ENCODE measurements at regions not wholly inside any gene's neighbourhood (a gene's known extent, or its start where the extent isn't known, plus 50 kb on each side); places are given as distances from the start of the nearest gene placed in this dataset.

DNA sequence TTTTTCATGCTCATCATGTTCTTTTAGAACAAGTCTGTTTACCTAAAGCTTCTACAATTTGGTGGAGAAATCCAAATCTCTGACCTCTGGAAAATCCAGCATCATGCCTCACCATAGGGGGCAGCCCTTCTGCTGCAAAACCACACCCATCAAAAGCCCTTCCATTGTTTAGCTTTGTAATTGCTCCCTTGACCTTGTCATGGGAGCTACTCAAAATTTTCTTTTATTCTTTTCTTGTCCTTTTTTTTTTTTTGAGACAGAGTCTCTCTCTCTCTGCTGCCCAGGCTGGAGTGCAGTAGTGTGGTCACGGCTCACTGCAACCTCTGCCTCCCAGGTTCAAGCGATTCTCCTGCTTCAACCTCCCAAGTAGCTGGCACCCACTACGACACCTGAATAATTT lies 234.4 kb downstream of the NEBL start:
- Histone ChIP-seq H3K4me1 (replicated peaks in 1 of 4; ENCODE audit: control insufficient read depth in 3 of 4, insufficient read depth in 4 of 4, low read length in 3 of 4) (peaks cover 0 to 3% (median 0%) of the 10 kb centered on the region in 4 experiments; a peak in 1 of 7 replicates), H3K4me2 (ENCODE audit: insufficient read depth in 1 of 2, low read depth in 2 of 2, low read length in 2 of 2) (no peak overlapping the region), H3K18ac (ENCODE audit: extremely low read depth, low read length) (no peak overlapping the region), H3K23ac (ENCODE audit: insufficient read length) (no peak overlapping the region), H3K23me2 (ENCODE audit: low read depth, low read length) (no peaks in the 10 kb centered on the region; the same call in 1 of the 2 replicates), H3K79me1 (ENCODE audit: low read depth, low read length) (no peaks in the 10 kb centered on the region), H3K27me3 (replicated peaks in 1 of 4; ENCODE audit: control insufficient read depth in 3 of 4, extremely low read depth in 1 of 4, insufficient read depth in 3 of 4, low read length in 3 of 4) (no peaks in the 10 kb centered on the region), H3K56ac (replicated peaks; ENCODE audit: insufficient read length, low read depth, low read length) (no peak overlapping the region), H2AFZ (ENCODE audit: low read length) (no peak overlapping the region), H3K9me3 (ENCODE audit: insufficient read depth in 2 of 2, low read depth in 1 of 2, low read length in 1 of 2) (peaks cover 2 to 3% of the 10 kb centered on the region in 2 experiments; a peak in 1 of 4 replicates), H4K8ac (ENCODE audit: extremely low read depth, insufficient read depth, low read length) (no peak overlapping the region), H2AK5ac (ENCODE audit: low read depth, low read length) (no peak overlapping the region), H2BK12ac (ENCODE audit: low read depth, low read length) (no peak overlapping the region), H3K27ac (ENCODE audit: low read depth, low read length) (no peak overlapping the region), H4K20me1 (replicated peaks in 1 of 2; ENCODE audit: control insufficient read depth in 1 of 2, insufficient read depth in 2 of 2, low read length in 2 of 2) (no peaks in the 10 kb centered on the region), H2BK120ac (replicated peaks; ENCODE audit: low read depth, low read length) (no peak overlapping the region), H2BK5ac (ENCODE audit: low read depth, low read length) (no peak overlapping the region), H4K5ac (ENCODE audit: insufficient read length, low read depth, low read length) (no peak overlapping the region), H3K9ac (replicated peaks in 1 of 4; ENCODE audit: extremely low read depth in 1 of 4, low read depth in 3 of 4, low read length in 3 of 4) (no peak overlapping the region), H3K4me3 (ENCODE audit: extremely low read depth in 1 of 4, insufficient read depth in 2 of 4, low read depth in 3 of 4, low read length in 4 of 4) (no peak overlapping the region), H3K14ac (ENCODE audit: insufficient read length) (no peak overlapping the region), H3K4ac (replicated peaks; ENCODE audit: insufficient read length, low read depth, low read length) (no peak overlapping the region), H2BK15ac (ENCODE audit: low read length) (no peak overlapping the region), H2BK20ac (ENCODE audit: low read length) (no peak overlapping the region), H3K79me2 (ENCODE audit: control insufficient read depth in 1 of 2, insufficient read depth in 2 of 2, low read length in 2 of 2) (no peaks in the 10 kb centered on the region), H3K36me3 (ENCODE audit: control insufficient read depth in 2 of 4, insufficient read depth in 4 of 4, low read length in 3 of 4) (no peaks in the 10 kb centered on the region), H4K91ac (replicated peaks; ENCODE audit: insufficient read length, low read length) (no peak overlapping the region)
- ChIA-PET CTCF (ENCODE audit: partially characterized antibody) (interaction anchor here (0.7 to 0.9 kb wide), 2 partner anchors 107 to 244 kb away, joined by 3 to 4 read pairs; no protein-coding TSS in a partner anchor), POLR2A (ENCODE audit: partially characterized antibody) (no interaction called here)
- FAIRE-seq (no peak), DNase-seq (ENCODE audit: low read depth in 1 of 2, low spot score in 2 of 2) (no peak)
- 92% methylated on average over 3 of the region's 3 CpGs; no CpG with 5 or more reads in 1 of the 2 experiments for WGBS, 2 experiments (ENCODE audit: extremely low coverage in 1 of 2, insufficient coverage in 1 of 2, insufficient read length in 1 of 2, insufficient replicate concordance in 2 of 2, low coverage in 1 of 2, low lambda C conversion rate in 2 of 2, missing lambda C conversion rate in 1 of 2)
- TF ChIP-seq, protein P1, sequence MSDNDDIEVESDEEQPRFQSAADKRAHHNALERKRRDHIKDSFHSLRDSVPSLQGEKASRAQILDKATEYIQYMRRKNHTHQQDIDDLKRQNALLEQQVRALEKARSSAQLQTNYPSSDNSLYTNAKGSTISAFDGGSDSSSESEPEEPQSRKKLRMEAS (IDR thresholded peaks at IDR 0.05), result no peak
- no peak for TF ChIP-seq TAF7 (optimal IDR thresholded peaks at IDR 0.05; ENCODE audit: borderline replicate concordance, low read depth, low read length)
- TF ChIP-seq POLR2A (IDR thresholded peaks at IDR 0.05; ENCODE audit: control extremely low read depth in 1 of 2, low read depth in 2 of 2, low read length in 2 of 2), result no peak
- no peak for TF ChIP-seq CTBP2 (IDR thresholded peaks at IDR 0.05; ENCODE audit: borderline replicate concordance, insufficient read depth, insufficient read length, low read length)
- TF ChIP-seq NANOG (IDR thresholded peaks at IDR 0.05; ENCODE audit: insufficient read depth, low read depth, low read length, poor library complexity, severe bottlenecking), result no peak
- TF ChIP-seq HDAC6 (IDR thresholded peaks at IDR 0.05; ENCODE audit: low read depth, low read length), result no peak
- no peak for TF ChIP-seq CHD2 (IDR thresholded peaks at IDR 0.05; ENCODE audit: low read length)
- TF ChIP-seq EZH2 (IDR thresholded peaks at IDR 0.05; ENCODE audit: low read depth, low read length, severe bottlenecking), result no peak
- TF ChIP-seq CBX8 (IDR thresholded peaks at IDR 0.05; ENCODE audit: borderline replicate concordance, low read depth, low read length), result no peak
- no peak for TF ChIP-seq CBX5 (IDR thresholded peaks at IDR 0.05; ENCODE audit: low read depth, low read length)
- TF ChIP-seq CEBPB (IDR thresholded peaks at IDR 0.05; ENCODE audit: low read depth, low read length), result no peak
- no peak for TF ChIP-seq SUZ12 (IDR thresholded peaks at IDR 0.05; ENCODE audit: low read length)
- no peak for TF ChIP-seq SIN3A (conservative IDR thresholded peaks at IDR 0.05 in 1 of 2, IDR thresholded peaks at IDR 0.05 in 1 of 2; ENCODE audit: low read depth in 1 of 2, low read length in 2 of 2)

All from H1 (cell line).